Ammon's horn (tissue), 1 donor: ENCODE measurements at regions not wholly inside any gene's neighbourhood (a gene's known extent, or its start where the extent isn't known, plus 50 kb on each side); places are given as distances from the start of the nearest gene placed in this dataset.
A peak's percentile ranks its signal among the peaks of the same experiment; 100 is the strongest.

Experiments used
- DNase-seq: peaks from one replicate; pipeline ENCODE4 v3.0.0-alpha.2; 2016; ENCODE audit warnings: low spot score

DNA sequence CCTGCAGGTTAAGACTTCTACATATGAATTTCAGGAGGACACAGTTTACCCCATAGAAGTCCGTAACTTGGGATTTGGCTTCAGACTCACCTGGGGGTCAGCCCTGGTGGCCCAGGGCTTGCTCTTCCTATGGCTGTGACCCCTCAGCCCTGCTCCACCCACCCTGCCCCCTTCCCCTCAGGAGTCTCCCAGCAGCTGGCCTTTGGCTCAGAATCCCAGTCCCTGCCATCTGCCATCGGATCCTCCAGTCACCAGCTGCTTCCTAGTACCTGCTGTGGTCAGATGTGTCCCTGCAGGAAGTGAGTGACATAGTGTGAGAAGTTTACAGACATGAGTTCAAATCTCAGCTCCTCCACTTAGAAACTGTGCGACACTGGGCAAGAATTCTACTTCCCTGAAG is 332.6 kb downstream of the NPHP4 start:
- no peak for DNase-seq

DNA sequence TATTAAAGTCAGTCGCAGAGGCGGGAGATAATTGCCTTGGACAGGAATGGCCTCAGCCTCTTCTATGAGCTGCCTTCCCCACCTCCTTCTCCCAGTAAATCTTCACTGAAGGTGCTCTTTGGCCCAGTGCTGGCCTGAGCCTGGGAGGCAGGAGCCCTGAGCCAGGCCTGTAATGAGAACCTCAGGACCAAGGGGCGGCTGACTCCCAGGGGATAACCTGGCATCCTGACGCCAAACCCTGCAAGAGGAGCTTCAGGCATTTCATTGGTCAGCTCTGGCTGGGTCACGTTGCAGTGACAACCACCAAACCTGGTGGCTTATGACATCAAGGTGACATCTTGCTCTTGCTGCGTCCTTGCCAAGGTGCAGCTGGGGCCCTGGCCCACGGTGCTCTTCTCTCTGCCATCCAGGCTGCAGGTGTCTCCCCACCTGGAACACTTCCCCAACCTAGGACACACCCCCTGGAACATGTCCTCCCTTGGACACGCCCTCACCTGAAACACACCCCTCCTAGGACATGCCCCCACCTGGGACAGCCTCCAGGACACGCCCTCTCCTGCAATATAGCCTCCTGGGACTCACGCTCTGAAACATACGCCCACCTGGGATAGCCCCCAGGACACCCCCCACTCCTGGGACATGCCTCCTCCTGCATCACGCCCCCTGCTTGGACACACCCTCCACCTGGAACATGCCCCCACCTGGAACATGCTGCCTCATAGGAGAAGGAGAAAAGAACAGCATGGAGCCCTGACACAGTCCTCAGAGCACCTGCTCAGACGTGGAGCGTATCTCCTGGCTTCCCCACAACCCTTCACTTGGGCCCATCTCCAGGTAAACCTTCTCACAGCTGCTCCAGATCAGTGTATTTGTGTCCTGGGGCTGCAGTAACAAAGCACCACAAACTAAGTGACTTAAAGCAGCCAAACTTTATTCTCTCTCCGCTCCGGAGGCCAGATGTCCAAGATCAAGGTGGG is 333.6 kb downstream of the NPHP4 start:
- no peak for DNase-seq

DNA sequence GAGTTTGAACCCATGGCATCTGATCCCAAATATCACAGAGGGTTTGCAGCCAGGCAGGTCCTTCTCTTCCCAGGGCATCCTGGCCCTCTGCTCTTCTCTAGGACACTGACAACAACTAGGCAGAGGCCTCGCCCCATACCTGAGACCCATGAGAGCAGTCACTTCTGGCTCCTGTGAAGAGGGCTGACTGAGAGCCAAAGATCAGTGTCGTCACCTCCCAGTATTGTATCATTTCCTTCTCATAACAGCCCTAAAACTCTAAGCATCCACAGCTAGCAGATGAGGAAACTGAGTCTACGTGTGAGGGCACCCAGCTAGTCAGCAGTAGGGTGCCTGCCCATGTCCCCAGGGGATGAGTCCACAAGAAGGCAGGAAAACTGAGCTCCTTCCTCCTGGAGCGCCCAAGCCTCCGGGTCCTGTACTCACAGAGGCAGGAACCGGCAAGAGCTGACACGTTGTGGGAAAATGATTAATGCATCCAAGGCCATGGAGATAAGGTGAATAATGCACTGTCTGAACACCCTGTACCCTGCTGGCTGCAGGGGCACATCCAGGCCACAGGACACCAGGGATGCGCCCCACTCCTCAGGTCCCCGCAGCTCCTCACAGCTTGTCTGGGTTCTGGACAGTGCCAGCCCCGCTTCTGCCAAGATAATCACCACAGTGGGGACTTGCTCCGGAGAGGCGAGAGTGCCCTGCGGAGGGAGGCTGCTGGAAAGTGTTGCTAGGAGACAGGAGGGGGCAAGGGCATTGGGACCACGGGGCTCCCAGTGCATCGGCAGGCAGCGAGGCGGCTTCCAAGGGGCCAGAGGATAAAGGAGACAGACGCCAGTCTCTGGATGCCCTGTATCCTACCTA is 340.0 kb downstream of the NPHP4 start:
- DNase-seq = peak; percentile 29

DNA sequence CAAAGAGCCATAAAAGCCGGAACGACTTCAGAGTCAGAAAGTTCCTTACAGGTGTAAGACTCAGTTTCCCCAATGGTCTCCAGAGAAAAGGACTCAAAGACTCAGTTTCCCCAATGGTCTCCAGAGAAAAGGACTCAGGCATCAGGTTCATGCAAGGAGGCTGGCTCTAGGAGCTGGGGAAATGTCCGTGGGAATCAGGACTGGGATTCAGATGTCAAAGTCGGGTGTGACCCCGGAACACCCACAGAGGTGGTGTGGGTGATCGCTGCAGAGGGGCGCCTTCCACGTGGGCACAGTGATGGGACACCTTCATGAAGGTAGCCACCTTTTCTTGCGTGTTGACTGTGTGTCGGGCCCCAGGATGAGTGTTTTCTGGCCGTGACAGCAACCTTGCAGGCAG is 340.8 kb downstream of the NPHP4 start:
- DNase-seq = no peak

DNA sequence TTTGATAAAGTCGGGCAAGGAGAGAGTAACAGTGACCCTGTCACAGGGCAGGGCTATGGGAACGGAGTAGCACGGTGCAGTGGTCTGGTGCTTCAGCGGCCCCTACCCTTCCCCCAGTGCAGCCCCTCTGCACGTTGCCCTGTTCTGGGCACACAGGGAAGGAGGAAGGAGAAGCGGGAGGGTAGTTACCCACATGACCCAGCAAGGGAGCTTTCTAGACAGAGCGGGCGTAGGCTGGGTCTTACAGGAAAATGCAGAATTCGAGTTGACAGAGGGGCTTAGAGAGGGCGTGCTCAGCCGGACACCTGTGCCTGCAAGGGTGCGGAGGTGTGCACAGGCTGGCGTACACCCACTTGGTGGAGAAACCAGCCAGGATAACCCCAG is 341.2 kb downstream of the NPHP4 start:
- no peak for DNase-seq

DNA sequence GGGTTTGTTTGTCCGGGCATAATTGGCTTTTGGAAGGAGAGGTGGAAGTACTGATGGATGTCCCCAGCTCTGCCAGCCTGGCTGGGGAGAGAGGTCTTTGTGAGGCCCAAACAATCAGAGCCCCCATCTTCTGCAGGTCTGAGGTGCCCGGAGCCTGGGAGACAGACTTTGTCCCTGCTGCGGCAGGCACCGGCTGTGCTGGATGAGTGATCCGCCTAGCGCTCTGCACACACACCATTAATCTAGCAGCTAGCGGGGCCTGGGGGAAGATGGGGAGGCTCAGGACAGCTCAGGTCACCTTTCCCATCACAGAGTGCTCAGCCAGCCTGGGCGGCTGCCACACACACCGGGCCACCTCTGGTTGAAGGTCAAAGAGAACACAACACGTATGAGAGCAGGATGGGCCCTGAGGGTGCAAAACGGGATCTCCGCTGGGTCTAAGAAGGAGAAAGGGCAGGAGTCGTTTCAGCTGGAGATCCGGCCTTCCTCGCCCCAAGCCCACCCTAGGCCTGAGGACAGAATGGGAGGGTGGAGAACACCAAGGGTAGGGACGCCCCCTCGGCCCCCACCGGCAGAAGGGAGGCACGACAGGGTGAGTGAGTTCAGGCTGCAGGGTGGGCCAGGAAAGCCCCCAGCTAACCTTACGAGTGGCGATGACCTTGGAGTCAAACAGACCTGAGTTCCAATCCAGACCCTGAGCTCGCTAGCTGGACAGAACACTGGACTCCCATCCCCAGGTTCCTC is 341.8 kb downstream of the NPHP4 start:
- DNase-seq = no peak

DNA sequence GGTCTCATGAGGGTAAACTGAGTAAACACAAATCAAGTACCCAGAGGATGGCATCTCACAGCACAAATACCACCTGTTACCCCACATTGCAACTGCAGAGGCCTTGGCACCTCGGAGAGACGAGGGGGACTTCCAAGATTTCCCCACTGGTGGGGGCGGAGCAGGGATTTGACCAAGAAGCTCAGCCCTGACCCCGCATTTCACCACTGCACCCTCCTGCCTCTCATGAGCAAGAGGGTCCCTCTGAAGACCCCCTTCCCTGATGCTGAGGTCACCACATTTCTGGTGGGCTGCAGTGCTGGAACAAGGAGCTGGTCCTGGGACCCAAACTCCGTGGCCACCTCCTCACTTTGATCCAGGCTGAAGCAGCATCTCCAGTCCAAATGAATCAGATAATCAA is 342.4 kb downstream of the NPHP4 start:
- DNase-seq = no peak

DNA sequence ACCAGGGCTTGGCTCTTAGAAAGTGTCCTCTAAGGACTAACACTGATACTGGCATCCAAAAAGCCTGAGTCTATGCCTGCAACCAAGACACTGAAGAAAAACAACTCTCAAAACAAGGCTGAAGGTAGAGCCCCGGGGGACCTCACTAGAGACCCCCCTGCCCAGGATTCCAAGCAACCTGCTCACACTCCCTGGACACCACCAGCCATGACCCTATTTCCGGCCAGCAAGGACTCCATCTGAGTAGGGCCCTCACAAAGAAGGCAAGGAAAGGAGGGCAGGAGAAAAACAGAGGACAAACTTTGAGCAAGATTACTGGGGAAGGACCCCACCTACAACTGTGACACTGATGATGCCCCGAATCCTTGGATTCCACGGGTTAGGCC is 343.1 kb downstream of the NPHP4 start:
- DNase-seq = no peak

DNA sequence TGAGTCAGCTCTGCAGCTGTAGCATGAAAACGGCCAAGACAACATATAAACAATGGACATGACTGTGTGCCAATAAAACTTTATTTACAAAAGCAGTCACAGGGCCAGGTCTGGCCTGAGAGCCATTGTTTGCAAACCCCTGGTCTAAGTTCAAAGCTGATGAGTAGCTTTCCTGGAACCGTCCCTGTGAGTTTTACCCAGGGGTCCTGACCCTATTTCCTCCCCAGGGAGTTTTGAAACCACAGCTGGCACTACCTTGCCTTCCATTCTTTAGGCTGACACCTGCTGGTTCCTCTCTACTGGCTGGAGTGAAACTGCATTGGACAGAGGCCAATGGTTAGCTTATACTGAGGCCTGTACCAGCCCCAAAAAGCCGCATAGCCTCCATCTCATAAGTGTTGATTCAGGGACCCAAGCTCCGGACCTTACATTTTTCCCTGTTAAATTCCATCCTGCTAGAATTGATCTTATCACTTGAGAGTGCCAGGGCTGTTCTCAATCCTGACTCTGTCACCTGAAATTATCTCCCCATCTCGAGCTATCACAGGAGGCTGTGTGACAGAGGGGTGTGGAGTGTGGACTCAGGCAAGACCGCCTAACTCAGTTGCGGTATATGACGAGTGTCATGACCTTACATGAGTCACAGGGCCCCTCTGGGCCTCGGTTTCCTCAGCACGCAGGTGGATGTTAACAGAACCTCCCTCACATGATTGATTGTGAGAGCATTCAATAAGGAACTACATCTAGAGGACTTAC is 343.6 kb downstream of the NPHP4 start:
- no peak for DNase-seq

DNA sequence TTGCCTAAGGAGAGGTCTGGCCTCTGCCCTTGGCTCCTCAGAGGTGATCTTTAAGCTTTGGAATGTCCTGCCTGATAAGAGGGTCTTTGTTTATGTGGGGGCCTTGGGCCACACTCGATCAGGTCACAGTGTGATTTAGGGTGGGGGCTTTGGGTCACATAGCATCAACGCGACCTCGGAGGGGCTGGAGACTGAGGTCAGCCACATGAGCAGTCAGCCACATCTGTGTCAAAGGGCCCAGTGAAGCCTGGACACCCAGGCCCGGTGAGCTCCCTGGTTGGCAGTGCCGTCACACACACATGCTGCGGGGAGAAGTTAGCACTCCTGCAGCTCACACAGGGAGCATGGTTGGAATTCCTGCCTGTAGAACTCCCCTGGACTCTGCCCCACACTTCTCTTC is 345.0 kb downstream of the NPHP4 start:
- DNase-seq = no peak

DNA sequence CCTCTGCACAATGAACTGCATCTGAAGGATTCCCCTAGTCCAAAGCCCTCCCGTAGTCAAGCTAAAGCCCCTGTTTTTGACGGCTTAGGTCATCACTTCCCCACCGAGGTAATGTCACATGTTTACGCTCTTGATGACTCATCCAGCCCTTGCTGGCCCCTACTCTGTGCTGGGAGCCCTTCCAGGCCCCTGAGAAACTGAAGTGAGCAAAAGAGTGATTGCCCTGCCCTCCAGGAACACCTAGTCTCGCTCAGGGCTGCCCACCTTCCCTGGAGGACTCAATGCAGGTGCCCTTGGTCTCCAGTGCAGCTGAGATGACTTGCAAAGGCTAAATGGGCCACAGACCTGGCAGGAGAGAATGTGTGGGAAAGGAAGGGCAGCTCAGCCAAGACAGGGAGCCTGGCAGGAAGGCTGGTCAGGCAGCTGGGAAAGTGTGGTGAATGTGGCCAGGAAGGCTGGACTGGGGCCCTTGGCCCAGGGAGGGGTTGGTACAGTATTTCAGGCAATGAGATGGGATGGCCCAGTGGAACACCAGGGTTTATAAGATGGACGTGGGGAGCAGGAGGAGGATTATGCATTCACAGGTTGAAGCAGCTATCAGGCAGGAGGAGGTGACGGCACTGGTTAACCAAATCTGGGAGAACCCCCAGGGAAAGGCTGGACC is 345.6 kb downstream of the NPHP4 start:
- no peak for DNase-seq

DNA sequence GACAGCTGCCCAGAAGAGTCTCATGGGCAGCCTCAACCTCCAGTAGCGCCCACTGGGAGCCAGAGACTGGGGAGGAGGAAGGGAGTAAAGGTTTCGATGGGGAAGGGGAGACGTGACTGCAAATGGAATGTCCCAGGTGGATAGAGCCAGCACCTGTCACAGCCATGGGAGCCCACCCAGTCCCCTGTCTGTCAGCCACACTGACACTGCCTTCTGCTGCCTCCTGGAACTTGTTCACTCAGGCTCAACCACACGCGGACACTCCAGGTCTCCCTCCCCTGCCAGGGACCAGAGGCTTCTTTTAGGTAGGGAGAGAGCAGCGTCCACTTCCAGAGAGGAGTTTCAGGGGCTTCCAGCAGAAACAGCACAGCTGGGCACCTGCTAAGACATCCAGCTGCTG is 346.3 kb downstream of the NPHP4 start:
- no peak for DNase-seq

DNA sequence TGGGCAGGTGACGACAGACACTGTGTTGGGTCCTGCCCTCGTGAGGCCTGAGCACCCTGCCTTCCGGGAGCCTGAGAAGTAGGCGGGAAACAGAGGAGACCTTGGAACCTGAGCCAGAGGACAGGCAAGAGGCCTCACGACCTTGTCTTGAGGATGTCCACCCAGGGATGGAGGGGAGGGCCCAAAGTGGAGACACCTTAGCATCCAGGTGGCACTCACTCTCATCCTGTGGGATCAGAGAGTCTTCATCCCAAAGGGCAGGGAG is 347.2 kb downstream of the NPHP4 start:
- no peak for DNase-seq

DNA sequence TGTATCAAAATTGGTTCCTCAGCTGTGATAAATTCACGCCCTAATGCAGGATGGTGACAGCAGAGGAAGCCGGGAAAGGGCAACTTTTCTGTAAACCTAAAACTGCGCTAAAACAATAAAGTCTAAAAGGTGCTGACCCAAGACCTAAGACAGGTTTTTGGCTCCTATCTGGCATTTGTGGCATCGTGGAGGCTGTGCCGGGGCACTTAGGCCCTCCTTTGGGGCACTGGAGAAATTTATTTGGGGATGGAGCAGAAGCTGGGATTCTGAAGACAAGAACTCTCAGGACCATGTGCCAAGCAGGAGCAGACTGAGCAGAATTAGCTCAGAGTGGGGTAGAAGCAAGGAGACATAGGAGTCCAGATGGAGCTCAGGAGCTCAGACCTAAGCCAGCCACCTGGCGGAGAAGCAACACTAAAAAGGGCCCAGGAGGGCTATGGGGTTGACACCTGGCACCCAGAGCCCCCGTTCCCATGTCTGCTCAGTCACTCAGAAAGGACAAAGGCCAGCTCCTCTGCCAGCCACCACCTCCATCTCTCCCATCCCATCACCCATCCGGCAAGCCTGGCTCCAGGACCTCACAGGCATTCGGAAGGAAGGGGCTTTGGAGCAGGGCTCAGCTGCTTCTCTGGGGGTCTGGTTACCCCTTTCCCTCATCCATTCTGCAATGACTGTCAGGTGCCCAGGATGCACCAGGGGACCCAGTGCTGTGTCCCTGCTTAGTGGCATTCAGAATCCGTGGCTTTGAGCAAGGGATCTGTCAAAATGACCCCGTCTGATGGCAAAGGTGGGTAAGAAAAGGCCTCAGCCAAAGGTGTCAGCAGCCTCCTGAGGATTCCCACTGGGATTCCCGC is 347.7 kb downstream of the NPHP4 start:
- no peak for DNase-seq

DNA sequence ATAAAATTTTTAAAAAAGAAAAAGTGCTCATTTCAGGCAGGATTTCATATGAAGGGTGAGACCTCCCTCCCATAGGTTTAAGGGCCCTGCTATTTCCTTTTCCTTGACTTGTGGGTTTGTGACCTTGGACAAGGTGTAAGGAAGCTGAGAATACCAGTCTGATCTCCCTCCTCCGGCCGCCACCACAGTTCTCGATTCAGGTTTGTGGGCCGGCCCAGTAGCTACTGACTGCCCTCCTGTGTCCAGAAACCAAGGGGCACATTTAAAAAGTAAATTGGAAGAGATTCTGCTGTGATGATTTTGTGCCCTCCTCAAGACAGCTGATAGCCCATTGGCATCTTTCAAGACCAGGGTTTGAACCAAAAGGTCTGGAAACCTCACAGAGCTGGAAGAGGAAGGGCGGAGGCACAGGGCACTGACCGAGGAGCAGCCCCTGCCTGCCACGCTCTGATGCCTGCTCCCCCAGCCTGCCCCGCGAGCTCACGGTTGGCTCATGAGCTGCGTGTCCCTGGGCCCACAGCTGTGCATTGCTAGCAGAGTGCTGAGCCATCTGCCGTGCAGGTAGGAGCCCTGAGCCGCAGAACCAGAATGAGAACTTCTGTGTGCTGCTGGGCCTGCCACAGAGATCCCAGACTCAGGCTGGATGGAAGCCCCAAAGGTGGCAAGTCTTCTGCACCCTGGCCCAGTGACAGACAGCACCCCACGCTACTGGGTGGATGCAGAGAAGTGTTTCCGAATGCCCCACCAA is 348.7 kb downstream of the NPHP4 start:
- no peak for DNase-seq

DNA sequence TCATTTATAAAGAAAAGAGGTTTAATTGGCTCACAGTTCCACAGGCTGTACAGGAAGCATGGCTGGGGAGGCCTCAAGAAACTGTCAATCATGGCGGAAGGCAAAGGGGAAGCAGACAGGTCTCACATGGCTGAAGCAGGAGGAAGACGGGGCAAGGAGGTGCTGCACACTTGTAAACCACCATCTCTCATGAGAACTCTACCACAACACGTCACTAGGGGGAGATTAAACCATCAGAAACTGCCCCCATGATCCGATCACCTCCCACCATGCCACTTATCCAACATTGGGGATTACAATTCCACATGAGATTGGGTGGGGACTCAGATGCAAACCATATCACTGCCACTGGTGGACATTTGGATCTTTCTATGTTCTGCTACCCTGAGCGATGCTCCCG is 351.4 kb downstream of the NPHP4 start:
- no peak for DNase-seq

DNA sequence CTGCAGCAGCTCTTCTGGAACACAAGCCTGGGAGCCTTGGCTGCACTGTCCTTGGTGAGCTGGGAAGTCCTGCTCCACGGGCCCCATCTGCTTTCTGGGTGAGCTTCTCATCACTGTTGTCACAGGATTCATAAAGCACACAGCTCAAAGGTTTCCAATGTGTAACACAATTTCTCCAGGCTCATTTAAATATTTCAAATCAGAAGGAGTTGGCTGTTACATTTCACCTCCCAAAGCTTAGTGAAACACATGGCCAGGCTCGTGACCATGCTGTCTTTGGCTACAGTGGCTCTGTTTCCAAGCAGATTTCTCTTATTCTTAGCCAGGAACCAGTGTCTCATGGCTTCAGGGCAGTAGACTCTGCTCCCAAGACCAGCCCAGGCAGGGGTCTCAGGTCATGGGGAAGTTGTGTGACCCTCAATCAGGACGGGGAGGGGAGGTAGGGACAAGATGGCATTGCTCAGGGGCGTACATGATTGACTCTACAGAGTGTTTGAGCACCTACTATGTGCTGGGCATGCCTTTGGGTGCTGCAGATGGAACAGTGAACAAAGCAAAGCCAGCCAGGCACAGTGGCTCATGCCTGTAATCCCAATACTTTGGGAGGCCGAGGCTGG is 353.0 kb downstream of the NPHP4 start:
- no peak for DNase-seq

DNA sequence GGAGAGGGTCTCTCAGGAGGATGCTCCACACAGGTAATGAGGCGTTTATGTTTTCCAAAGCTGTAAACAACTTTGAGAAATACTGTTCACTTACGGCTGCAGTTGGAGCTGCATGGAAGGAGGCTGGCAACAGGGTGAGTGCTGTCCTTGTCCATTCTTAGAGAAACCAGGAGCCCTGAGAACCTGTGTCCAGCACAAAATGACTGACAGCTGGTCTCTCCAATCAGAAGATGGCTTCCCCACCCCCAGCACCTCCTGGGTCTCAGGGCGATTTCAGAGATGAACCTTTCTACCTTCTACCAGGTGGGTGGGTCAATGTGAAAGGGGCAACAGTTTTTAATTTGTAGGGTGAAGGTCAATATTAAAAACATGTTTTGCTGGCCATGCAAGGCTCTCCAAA is 353.6 kb downstream of the NPHP4 start:
- DNase-seq = no peak

DNA sequence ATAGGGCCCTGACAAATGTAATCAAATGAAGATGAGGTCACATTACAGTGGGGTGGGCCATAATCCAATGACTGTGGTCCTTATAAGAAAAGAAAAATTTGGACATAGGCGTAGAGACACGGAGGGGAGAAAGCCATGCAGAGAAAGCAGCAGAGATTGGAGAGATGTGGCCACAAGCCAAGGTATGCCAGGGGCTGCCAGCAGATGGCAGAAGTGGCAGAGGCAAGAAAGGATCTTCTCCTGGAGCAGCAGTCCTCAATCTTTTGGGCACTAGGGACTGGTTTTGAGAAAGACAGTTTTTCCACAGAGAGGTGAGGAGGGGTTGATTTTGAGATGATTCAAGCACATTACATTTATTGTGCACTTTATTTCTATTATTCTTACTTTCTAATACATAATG is 355.1 kb downstream of the NPHP4 start:
- DNase-seq = peak; percentile 49
